HG02623 (cell line): ENCODE measurements at regions not wholly inside any gene's neighbourhood (a gene's known extent, or its start where the extent isn't known, plus 50 kb on each side); places are given as distances from the start of the nearest gene placed in this dataset.

Experiments used
- ATAC-seq: cut with Tn5 transposase; IDR thresholded peaks from one replicate; pipeline ENCODE4 v1.9.1; 2021; ENCODE audit warnings: moderate library complexity; ENCODE audit not compliant: unreplicated experiment

DNA sequence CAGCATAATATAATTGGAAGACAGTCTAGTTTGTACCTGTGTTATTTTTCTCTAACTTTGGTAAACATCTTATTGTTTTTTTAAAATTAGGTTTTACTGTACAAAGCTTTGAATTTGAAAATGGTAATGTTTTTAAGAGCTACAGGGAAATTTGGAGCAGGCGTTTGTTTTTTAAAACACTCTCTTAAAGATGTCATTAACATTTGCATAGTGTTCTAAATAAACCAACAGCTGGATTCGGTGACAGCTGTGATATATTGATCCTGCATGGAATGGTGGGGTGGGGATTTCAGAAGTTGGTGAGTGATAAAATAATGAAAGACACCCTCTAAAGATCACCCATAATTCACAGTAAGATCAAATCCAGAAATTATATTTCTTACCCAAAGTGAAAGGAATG lies 97.9 kb upstream of the PRL start:
- ATAC-seq = no peak

DNA sequence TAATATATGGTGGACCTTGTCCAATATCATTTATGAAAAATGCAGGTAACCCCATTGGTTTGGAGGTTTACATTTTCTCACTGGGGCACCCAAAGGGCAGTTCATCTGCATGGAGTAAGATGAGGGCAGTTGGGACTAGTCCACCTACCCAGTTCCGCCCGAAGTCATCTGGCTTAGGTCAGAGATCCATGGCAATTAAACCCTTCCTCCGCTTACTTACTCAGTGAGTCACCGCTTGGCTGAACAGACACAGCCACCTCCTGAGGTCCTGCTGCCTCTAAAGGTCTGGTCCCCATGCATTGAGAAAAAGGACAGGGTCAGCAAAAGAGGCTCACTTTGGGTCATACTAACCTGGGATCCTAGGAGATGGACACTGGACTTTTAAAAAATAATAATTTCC lies 102.9 kb upstream of the PRL start:
- ATAC-seq = no peak

DNA sequence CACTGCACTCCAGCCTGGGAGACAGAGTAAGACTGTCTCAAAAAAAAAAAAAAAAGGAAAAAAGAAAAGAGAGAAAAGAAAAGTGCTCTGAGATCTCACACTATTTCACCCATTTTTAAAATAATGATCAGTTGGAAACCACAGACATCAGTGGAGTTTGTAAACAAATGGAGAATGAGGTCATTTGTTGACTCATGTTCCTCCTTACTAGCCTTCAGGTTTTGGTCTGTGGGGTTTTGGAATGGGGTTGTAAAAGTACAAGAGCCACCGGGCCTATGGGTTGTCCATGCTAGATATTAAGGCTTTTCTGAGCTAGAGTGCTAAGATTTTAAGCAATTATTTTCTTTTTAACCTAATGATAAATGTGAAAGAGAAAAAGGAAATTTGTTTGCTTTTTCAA lies 104.4 kb upstream of the PRL start:
- no peak for ATAC-seq

DNA sequence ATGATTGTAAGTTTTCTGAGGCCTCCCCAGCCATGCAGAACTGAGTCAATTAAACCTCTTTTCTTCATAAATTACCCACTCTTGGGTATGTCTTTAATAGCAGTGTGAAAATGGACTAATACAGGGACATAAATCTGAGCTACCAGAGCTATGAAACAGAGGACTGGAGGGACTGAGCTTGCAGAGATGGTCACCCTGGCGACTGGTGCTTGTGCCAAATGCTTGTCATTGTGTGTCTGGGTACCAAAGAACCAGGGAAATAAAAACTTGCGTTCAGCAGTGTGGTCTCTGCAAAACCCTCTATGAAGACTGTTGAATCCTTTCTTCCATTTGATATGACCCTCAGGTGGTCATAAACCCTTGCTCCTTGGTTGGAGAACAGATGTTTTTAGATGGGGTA lies 105.1 kb upstream of the PRL start:
- ATAC-seq = no peak

DNA sequence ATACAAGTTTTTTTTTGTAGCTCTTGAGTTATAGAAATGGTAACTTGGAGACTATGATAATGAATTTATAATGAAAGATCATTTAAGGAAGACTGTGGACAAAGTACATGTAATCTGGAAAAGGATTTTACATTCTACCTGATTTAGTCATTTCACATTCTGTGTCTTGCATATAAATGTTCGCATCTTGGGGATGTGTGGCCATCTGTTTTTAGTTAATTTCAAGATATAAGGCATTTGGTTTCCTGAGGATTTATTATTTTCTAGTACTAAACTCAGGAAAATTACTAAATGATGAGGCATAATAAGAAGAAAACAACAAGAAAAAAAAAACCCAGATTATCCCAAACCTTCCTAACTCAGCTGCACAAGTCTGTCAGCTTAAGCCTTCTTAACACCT lies 112.7 kb upstream of the PRL start:
- no peak for ATAC-seq

DNA sequence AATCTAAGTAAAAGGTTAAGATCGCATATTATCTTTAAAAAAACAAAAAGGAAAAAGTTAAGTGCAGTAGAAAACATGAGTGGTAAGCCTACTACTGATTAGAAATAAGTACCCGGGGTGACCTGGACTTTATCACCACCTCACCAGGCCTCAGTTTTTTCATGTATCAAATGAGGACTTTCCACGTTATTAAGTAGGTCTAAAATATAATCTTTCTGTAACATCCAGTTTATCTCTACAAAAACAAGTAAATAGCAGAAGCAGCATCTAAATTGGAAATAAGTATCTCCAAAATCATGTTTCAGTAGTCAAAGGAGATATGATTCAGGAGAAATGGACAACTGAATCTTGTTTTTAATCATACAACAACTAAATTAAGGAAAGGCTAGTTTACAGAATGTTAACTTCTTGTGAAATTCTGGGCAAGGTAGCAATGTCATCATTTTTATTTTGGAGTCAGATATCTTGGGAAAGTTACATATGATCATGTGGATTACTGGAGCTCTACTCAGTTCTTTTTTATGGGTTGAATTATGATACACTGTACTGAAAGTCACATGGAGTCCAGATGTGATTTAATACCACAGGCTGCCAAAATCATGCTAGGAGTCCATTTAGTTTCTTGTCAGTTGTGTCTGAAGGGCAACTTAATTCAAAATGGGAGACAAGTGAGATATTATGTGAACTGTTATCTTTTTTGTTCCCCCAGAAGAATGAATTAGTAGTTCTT lies 114.7 kb upstream of the PRL start:
- no peak for ATAC-seq

DNA sequence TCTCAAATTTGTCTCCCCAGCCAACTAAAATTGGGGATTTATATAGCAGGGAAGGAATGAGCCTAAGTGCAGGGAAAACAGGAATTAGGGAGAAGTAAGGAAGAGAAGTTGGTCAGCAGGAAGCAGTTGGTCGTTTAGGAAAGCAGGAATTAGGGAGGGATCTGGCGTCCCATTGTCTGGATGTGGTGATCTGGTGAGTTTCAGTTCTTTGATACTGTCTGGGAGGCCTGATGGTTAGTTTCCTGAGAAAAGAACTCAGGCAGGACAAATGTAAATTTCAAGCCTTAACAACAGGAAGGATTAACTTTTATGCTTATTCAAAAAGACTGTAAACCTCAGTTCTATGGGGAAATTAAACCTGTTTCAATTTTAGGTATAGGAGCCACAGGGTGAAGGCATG lies 116.2 kb upstream of the PRL start:
- ATAC-seq = no peak

DNA sequence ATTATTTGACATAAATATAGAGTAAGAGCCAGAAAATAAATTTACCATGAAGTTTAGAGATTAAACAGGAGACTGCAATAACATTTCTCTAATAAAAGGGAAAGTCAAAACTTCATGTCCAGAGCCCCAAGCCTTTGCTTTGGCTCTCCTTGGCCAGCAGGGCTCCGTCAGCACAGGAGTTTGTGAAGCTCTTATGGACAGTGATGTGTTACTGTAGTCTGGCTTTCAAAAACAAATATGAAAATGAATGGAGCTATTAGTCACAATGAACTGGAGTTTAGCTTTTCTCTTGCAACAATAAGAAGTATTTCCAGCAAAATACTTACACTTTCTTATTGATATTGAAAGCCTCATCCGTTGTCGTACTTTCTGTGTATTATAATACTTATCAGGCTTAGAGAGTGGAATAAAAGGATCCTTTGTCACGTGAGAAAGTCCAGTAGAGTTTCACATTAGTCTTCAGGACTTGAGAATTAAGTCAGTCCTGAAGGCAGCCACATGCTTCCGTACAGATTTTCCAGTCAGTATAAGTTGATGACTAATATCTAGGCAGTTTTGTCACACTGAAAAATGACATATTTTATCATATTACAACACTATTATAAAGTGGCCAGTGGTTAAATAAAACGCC lies 117.0 kb upstream of the PRL start:
- no peak for ATAC-seq

DNA sequence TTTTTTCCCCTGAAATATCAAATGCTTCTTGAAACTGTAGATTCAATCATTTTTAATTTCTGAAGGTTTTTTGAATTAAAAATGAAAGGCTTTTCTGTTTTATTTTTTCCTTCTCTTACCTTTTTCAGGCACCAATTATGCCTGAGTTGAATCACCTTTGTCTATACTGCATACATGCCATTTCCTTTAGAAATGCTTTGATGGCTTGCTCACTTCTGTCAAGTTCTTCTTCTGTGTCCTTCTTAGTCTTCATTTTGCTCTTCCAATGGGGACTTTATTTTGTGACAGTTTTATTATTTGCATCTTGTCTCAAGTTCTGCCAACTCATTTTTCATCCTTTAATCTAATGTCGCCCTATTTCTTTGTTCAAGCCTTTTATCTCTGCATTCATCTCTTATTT lies 121.9 kb upstream of the PRL start:
- no peak for ATAC-seq

DNA sequence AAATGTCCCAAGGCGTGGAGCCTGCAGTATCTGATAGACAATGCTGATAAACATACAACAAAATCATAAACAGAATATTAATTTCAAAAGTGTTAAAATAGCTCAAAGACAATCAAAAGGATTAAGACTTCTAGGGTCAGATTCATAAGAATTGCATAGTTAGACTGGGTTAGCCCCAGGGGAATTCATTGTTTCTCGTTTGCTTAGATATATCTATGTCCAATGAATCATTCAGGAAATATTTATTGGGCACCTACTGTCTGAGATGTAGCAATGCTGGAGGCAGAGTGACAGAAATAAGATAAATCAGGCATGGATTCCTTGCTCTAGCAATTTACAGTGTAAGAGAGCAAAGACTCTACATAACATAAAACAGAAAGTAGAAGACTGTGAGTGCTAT lies 124.4 kb upstream of the PRL start:
- no peak for ATAC-seq

DNA sequence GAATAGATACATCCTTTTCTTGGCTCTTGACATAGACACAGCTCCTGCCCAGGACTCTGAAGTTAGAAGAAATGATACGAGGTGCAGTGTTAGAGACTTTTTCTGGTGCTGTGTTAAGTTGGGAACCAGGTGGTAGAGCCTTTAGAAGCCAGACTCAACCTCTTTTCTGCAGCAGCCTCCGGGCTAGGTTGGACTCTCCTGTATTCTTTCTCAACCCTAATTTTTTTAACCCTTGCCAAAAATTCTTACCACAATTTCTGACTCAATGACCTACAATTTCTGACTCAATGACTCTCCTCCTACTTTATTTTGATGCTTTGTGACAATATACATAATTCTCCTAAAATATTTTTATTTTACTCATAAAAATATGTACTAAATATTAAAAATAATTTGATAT lies 127.4 kb upstream of the PRL start:
- ATAC-seq = no peak

DNA sequence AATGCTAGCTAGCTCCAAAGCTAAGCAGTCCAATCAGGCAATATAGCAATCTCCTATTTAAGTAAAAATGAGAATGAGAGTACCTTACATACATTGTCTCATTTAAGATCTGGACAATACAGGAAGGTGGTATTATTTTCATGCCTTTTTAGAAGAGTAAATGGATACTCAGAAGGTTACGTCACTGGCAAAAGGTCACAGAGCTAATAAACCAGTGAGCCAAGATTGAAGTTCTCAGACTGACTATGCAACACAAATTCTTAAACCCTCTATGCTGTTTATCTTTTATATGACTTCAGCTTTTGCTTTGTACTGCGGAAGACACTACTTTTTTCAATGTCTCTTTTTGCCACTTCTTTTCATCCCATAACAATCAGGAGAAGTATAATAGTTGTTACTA lies 135.2 kb upstream of the PRL start:
- no peak for ATAC-seq

DNA sequence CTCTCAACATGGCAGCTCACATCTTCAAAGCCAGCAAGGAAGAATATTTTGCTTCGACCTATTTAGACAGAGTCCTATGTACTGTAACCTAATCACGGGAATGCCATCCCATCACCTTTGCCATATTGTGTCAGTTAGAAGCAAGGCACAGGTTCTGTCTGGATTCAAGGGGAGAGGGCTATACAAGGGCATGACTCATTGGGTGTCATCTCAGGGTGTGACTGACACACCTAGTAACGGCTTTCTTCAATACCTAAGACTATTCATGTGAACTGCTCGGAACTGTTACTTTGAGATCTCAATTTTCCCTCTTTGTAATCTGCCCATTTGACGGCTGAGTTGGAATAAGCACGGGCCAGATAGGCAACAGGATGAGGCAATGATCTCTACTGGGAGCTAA lies 135.6 kb upstream of the HDGFL1 start:
- no peak for ATAC-seq

DNA sequence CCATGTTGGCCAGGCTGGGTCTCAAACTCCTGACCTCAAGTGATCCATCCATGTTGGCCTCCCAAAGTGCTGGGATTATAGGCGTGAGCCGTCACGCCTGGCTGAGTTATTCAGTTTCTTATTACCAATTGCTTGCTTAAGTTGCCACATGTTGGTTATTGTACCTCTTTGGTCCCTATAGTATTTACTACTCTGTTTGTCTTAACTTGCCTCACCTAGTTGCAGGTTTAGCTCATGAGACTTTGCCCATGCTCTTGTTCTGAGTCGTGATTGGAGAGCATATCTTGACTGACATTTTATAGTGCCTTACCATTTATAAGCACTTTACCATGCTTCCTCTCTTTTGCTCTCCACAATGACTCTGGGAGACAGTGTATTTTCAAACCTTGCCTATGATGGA lies 134.2 kb upstream of the HDGFL1 start:
- ATAC-seq = no peak

DNA sequence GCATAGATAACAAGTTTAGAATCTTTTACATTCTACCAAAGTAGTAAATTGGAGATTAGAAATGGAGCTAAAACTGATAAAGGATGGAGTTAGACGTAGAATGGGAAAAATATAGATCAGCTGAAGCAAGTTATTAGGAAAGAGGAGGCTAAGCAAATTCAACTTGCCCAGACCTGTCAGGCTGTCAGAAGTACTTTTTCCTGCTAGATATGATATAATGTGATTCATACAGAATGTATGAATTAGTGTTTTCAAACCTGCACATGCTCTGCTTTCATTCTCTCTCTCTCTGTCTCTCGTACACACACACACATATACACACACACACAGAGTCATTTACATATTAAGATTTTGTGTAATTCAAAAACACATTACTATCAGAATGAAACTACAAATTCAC lies 133.2 kb upstream of the HDGFL1 start:
- ATAC-seq = no peak

DNA sequence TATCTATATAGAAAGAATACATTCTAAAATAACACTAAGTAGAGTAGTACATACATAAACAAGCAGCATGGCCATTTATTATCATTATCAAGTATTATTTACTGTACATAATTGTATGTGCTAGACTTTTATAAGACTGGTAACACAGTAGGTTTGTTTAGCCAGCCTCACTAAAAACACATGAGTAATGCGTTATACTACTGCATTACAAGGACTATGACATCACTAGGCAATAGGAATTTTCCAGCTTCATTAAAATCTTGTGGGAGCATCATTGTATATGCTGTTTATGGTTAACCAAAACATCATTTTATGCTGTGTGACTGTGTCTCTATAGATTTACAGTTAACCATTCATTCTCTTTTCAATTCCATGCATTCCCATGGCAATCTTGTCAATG lies 131.7 kb upstream of the HDGFL1 start:
- no peak for ATAC-seq

DNA sequence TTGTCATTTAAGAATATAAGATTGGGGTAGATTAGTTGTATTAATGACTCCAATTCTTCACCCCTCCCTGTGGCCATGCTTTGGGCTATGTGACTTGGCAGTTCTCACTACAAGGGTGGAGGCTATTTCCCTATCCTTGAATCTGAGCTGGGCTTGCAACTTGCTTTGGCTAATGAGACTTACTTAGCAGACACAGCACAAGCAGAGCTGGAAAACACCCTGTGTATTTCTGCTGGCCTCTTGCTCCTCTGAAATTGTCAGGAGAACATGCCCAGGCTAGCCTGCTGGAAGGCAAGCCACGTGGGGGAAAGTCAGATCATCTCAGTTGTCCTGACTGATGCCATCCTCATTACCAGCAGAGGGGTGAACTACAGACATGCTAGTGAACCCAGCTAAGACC lies 126.5 kb upstream of the HDGFL1 start:
- no peak for ATAC-seq

DNA sequence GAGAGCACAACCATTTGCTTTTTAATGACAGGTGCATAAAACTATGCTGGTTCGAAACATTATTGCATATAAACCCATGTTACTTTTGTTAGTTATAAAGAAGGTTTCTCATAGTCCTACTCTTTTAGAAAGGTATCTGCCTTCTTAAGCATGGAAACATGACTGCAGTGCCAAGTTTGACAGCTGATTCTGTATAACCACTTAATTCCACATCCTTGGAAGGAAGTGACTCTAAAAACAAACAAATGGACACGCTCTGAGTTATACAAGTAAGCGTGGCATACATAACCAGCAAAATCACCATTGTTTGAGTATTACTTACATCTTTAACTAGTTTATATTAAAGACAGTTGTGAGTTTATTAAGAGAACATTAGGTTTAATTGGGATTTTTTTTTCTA lies 125.0 kb upstream of the HDGFL1 start:
- ATAC-seq = no peak

DNA sequence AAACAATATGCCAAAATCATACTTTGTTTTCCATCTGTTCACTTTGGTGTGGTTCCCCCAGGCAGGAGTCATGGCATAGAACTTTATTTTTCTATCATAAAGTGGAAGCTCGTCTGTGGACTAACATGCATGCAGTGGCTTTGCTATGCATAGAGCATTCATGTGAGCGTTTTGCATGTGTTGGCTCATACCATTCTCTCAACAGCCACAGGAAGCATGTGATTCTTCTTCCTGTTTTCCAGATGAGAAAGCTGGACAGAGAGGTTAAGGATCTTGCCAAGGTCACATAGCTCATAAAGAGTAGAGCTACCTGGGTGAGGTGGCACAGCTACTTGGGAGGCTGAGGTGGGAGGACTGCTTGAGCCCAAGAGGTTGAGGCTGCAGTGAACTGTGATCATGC lies 123.4 kb upstream of the HDGFL1 start:
- ATAC-seq = no peak

DNA sequence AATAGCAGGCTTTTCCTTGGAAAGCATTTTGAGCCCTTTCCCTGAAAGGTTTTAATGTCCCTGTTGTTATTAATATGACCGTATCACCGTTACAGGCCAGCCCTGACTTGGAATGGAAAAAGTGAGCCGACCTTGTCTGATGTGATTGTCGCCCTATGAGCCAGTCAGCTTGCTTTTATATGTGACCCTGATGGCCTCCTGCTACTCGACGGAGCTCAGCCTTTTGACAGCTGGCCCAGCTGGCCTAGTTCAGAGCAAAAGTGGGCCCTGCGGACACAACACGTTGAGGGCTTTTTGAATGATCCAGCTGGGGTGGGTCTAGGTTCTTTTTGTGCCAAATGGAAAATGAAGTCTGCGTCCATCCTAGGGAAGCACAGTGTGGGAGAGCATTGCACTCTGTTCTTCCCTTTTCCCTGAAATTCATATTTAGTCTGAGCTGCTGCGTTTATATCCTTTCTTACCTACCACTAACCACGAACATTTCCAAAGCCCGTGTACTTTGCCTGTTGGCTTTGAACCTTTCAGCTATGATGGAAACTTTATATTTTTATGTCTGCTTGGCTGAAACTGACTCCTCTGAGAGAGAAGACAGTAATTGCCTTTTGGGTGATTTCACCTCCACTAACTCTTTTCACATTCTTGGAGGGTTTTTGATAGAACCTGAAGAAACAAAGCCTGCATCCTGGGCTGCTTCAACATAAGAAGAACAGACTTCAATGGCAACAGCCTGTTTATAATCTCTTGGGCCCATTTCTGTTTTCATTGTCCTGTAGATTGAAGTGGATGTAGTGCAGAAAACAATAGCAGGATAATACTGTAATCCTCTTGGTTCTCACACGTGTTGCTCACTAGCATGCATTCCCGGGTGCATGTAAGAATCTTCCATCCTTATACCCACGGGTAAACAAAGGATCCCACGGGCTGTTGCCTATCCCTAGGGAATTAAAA lies 121.8 kb upstream of the HDGFL1 start:
- no peak for ATAC-seq

DNA sequence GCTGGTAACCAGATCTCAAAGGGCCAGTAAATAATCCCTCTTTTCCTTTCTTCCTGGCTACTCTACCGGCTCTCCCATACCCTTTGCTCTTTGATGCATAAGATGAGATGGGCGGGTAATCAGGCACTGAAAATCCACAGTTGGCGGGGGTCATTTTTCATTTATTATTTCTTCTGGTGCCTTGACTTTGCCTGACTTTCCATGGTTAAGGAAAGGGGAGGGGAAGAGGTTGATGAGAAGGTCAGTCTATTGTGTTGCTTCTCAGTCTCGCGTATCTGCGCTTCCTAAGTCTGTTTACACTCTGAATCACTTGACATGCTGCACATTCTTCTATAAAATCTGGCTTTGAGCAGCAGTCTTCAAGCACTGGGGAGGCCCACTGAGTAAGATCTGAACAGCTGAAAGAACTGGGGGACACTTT lies 121.1 kb upstream of the HDGFL1 start:
- ATAC-seq = no peak

DNA sequence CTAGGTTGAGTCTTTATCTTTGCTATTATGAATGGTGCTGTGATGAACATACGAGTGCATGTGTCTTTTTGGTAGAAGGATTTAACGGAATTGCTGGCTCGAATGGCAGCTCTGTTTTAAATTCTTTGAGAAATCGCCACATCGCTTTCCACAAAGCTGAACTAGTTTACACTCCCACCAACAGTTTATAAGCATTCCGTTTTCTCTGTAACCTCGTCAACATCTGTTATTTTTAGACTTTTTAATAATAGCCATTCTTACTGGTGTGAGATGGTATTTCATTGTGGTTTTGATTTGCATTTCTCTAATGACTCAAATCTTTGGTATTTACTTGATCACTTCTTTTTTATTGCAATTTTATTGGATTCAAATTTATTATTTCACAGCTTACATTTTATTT lies 117.4 kb upstream of the HDGFL1 start:
- ATAC-seq = no peak
